ENCODE measurements at regions not wholly inside any gene's neighbourhood (a gene's known extent, or its start where the extent isn't known, plus 50 kb on each side); places are given as distances from the start of the nearest gene placed in this dataset.
"Not testable (repeated sequence)": the region's sequence is repeated elsewhere in the genome, so short reads cannot be mapped to it uniquely, and the experiment has no call there.

DNA sequence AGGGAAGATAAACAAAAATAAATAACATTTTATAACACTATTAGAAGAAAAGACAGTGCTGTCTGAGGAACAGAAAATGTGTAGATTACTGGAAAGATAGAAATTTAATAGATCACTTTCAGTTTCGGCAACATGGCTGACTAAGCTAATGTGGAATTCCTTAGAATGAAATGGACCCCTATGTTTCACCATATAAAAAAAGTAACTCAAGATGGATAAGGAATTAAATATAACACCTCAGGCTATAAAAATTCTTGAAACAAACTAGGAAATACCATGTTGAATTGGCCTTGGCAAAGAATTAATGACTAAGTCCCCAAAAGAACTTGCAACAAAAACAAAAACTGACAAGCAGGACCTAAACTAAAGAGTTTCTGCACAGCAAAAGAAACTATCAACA lies 558.3 kb downstream of the CHSY3 start:
- Mint-ChIP-seq H3K4me3 (no peak overlapping the region), H3K36me3 (ENCODE audit: low read depth) (no peaks in the 10 kb centered on the region), H3K27ac (no peak overlapping the region), H3K9me3 (no peaks in the 10 kb centered on the region), H3K4me1 (ENCODE audit: low read depth) (no peaks in the 10 kb centered on the region), H3K27me3 (ENCODE audit: low read depth) (no peaks in the 10 kb centered on the region)

DNA sequence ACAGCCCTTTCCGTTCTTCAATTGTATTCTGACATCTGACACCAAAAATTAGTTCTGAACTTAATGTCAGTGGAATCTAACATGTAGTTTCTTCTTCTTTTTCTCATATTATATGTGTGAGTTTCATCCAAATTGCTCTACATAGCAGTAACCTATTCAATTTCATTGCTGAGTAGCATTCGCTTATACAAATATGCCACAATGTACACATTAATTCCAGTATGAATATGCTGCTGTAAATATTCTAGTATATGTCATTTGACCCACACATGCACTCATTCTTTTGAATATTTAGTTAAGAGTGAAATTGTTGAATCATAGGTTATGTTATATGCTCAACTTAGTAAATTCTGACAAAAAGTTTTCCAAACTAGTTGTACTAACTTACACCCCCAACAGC lies 550.9 kb downstream of the CHSY3 start:
- no peaks in the 10 kb centered on the region for H3K36me3 Mint-ChIP-seq (ENCODE audit: low read depth)
- H3K4me1 Mint-ChIP-seq (ENCODE audit: low read depth): no peaks in the 10 kb centered on the region
- H3K27ac Mint-ChIP-seq: no peak overlapping the region
- peaks cover 10% of the 10 kb centered on the region for H3K9me3 Mint-ChIP-seq
- H3K4me3 Mint-ChIP-seq: no peak overlapping the region
- H3K27me3 Mint-ChIP-seq (ENCODE audit: low read depth): no peaks in the 10 kb centered on the region

DNA sequence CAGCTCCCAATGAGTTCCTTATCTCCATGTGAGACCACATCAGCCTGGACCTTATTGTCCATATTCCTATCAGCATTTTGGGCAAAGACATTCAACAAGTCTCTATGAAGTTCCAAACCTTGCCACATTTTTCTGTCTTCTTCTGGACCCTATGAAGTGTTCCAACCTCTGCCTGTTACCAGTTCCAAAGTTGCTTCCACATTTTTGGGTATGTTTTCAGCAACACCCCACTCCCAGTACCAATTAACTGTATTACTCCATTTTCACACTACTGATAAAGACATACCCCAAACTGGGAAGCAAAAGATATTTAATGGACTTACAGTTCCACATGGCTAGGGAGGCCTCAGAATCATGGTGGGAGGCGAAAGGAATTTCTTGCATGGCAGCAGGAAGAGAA lies 548.5 kb downstream of the CHSY3 start:
- Mint-ChIP-seq H3K27me3 (ENCODE audit: low read depth) (no peaks in the 10 kb centered on the region), H3K9me3 (peaks cover 10% of the 10 kb centered on the region), H3K27ac (no peak overlapping the region)

DNA sequence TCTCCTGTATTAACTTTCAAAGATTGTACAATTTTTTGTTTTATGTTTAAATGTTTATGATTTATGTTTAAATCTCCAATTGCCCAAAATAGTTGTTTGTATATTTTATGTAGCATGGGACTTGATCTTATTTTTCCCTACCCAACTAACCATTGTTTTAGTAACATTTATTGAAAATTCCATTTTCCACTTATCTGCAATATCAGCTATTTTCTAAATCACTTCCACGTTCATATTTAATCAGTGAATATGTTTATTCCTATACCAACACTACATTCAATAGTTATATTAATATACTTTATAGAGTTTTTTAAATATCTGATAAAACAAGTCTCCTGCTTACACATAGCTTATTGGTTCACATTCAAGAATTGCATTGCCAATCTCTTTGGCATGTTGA lies 532.2 kb downstream of the CHSY3 start:
- Mint-ChIP-seq H3K4me3 (no peak overlapping the region), H3K36me3 (ENCODE audit: low read depth) (no peaks in the 10 kb centered on the region), H3K9me3 (peaks cover 4% of the 10 kb centered on the region), H3K27me3 (ENCODE audit: low read depth) (no peaks in the 10 kb centered on the region), H3K4me1 (ENCODE audit: low read depth) (no peaks in the 10 kb centered on the region), H3K27ac (no peak overlapping the region)

More for the DNA sequence above, 548.5 kb downstream of the CHSY3 start:
- no peaks in the 10 kb centered on the region for H3K36me3 Mint-ChIP-seq (ENCODE audit: low read depth)
- H3K4me3 Mint-ChIP-seq: no peak overlapping the region
- no peaks in the 10 kb centered on the region for H3K4me1 Mint-ChIP-seq (ENCODE audit: low read depth)

DNA sequence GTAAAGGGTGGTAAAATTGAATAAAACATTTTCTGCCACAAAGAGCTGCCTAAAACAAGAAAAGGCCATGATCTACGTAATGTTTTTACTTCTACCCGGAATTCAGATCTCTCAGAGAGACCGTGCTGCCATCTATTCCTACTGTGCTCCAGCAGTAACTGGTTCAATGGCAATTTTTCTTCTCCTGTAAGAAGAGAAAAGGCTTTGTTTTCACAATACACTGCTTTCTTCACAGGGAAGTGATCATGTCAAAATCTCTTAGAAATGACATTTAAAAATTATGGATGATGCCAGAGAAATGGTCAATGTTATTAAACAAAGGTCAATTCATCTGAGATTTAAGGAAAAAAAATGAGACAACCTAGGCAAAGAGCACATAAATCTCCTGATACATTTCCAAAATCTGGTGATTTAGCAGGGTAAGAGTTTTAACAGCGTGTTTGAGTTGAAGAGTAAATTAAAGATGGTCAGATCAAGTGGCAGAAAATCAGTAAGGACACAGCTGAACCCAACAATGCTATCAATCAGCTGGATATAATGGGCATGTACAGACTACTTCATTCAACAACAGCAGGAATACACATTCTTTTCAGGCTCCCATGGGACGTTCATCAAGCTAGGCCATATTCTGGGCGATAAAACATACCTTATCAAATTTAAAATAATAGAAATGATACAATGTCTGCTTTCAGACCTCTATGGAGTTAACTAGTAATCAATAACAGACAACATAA lies 523.1 kb downstream of the CHSY3 start:
- H3K4me3 Mint-ChIP-seq: no peak overlapping the region
- H3K36me3 Mint-ChIP-seq (ENCODE audit: low read depth): no peaks in the 10 kb centered on the region
- H3K9me3 Mint-ChIP-seq: no peaks in the 10 kb centered on the region
- H3K4me1 Mint-ChIP-seq (ENCODE audit: low read depth): no peaks in the 10 kb centered on the region
- H3K27ac Mint-ChIP-seq: no peak overlapping the region
- no peaks in the 10 kb centered on the region for H3K27me3 Mint-ChIP-seq (ENCODE audit: low read depth)

DNA sequence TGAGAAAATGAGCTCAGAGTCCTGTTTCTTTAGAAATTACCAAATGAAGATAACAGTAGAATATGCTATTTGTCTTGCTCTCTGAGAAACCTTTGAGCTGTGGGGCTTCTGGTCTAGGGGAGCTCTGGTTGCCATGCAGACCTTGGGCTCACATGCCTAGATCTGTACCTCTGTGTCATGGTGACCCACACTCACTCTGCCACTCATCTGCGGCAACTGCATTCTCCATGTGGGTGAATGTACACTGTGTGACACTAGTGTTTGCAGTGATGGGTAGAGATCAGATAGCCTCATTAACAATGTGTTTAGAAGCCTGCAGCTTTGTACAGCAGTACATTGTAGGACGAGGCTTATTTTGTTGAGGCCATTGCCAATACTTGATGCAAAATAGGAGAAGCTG lies 521.2 kb downstream of the CHSY3 start:
- Mint-ChIP-seq H3K4me3 (no peak overlapping the region), H3K4me1 (ENCODE audit: low read depth) (no peaks in the 10 kb centered on the region), H3K36me3 (ENCODE audit: low read depth) (no peaks in the 10 kb centered on the region), H3K9me3 (no peaks in the 10 kb centered on the region), H3K27me3 (ENCODE audit: low read depth) (no peaks in the 10 kb centered on the region), H3K27ac (no peak overlapping the region)

DNA sequence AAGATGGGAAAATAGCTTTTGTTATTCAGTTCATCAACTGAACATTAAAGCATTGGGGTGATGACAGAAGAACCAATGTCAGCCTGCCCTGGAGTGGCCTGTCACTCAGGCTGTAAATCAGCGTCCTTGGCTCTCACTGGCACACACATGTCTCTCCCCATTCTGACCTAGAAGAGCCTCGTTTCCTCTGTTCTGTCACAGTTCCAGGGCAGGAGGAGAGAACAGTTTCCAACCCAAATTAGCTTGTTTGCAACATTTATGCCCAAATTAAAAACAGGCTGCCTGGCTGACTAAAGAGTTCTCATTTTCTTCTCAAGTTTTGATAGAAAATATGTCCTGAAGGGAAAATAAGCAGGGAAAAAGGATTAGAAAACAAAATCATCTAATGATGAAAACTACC lies 520.1 kb downstream of the CHSY3 start:
- Mint-ChIP-seq H3K4me1 (ENCODE audit: low read depth) (no peaks in the 10 kb centered on the region), H3K36me3 (ENCODE audit: low read depth) (no peaks in the 10 kb centered on the region), H3K27ac (no peak overlapping the region), H3K9me3 (no peaks in the 10 kb centered on the region), H3K4me3 (no peak overlapping the region), H3K27me3 (ENCODE audit: low read depth) (no peaks in the 10 kb centered on the region)

DNA sequence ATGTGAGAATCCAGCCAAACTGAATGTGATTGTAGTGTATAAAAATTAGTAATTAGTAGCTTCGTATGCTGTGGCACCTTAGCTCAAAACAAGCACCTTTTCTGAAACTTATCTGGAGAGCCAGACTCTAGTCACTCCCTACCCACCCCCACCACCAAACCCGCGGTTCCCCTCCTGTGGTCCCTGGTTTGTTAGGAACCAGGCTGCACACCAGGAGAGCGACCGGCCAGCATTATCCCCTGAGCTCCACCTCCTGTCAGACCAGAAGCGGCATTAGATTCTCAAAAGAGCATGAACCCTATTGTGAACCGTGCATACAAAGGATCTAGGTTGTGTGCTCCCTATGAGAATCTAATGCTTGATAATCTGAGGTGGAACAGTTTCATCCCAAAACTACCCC lies 498.6 kb downstream of the CHSY3 start:
- H3K4me1 Mint-ChIP-seq (ENCODE audit: low read depth): no peaks in the 10 kb centered on the region
- H3K27ac Mint-ChIP-seq: no peak overlapping the region
- no peaks in the 10 kb centered on the region for H3K9me3 Mint-ChIP-seq
- no peaks in the 10 kb centered on the region for H3K27me3 Mint-ChIP-seq (ENCODE audit: low read depth)
- H3K4me3 Mint-ChIP-seq: no peak overlapping the region
- no peaks in the 10 kb centered on the region for H3K36me3 Mint-ChIP-seq (ENCODE audit: low read depth)

DNA sequence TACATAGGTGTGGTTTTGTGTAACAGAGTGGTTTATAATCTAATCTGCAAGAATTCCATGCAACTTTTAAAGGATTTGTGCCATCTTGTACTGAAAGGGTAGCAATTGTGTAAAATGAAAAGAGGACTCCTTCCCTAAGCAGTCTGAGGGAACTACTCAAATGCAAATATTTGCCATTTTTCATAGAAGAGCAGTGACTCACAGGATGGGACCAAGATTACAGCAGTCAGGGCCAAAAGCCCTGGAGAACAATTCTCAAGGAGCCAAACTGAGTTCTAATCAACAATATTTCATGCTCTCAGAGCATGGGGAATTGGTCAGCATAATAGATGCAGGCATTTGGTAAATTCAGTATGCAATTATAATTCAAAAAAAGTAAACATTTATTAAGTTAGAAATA lies 495.8 kb downstream of the CHSY3 start:
- Mint-ChIP-seq H3K27ac (no peak overlapping the region), H3K36me3 (ENCODE audit: low read depth) (no peaks in the 10 kb centered on the region), H3K9me3 (no peaks in the 10 kb centered on the region), H3K27me3 (ENCODE audit: low read depth) (no peaks in the 10 kb centered on the region), H3K4me1 (ENCODE audit: low read depth) (no peaks in the 10 kb centered on the region), H3K4me3 (no peak overlapping the region)

DNA sequence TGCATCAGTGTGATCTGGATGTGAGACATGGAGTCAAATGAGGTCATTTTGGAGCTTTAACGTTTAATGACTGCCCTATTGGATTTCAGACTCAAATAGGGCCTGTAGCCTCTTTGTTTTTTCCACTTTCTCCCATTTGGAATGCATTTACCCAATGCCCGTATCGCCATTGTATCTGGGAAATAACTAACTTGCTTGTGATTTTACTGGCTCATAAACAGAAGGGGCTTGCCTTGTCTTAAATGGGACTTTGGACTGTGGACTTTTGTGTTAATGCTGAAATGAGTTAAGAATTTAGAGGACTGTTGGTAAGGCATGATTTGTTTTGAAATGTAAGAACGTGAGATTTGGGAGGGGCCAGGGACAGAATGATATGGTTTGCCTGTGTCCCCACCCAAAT lies 494.6 kb downstream of the CHSY3 start:
- Mint-ChIP-seq H3K27me3 (ENCODE audit: low read depth) (no peaks in the 10 kb centered on the region), H3K4me1 (ENCODE audit: low read depth) (no peaks in the 10 kb centered on the region), H3K27ac (no peak overlapping the region), H3K4me3 (no peak overlapping the region), H3K36me3 (ENCODE audit: low read depth) (no peaks in the 10 kb centered on the region), H3K9me3 (no peaks in the 10 kb centered on the region)

DNA sequence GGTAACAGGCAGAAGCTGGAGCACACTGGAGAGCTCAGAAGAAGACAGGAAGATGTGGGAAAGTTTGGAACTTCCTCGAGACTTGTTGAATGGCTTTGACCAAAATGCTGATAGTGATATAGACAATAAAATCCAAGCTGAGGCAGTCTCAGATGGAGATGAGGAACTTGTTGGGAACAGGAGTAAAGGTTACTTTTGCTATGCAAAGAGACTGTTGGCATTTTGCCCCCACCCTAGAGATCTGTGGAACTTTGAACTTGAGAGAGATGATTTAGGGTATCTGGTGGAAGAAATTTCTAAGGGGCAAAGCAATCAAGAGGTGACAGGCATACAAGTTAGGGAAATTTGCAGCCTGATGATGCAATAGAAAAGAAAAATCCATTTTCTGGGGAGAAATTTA lies 493.5 kb downstream of the CHSY3 start:
- H3K9me3 Mint-ChIP-seq; H3K4me3 Mint-ChIP-seq; H3K4me1 Mint-ChIP-seq (ENCODE audit: low read depth); H3K27ac Mint-ChIP-seq; H3K36me3 Mint-ChIP-seq (ENCODE audit: low read depth); H3K27me3 Mint-ChIP-seq (ENCODE audit: low read depth): not testable (repeated sequence)

DNA sequence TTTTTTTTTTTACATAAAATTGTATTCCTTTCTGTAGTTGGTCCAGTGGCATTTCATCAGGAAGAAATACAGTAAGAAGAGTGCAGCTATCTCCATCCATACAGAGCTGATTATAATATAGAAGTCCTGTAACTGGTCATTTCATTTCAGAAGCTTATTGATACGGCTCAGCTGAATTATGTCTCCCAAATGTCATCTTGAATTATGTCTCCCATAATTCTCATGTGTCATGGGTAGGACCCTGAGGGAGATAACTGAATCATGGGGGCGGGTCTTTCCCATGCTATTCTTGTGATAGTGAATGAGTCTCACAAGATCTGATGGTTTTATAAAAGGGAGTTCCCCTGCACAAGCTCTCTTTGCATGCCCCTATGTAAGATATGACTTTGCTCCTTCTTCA lies 492.9 kb downstream of the CHSY3 start:
- no peaks in the 10 kb centered on the region for H3K9me3 Mint-ChIP-seq
- no peaks in the 10 kb centered on the region for H3K27me3 Mint-ChIP-seq (ENCODE audit: low read depth)

DNA sequence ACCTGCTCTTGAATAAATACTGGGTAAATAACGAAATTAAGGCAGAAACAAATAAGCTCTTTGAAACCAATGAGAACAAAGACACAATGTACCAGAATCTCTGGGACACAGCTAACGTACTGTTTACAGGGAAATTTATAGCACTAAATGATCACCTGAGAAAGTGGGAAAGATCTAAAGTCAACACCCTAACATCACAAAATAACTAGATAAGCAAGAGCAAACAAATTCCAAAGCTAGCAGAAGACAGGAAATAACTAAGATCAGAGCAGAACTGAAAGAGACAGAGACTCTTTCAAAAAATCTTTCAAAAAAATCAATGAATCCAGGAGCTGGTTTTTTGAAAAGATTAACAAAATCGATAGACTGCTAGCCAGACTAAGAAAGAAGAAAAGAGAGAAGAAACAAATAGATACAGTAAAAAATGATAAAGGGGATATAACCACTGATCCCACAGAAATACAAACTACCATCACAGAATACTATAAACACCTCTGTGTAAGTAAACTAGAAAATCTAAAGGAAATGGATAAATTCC lies 487.5 kb downstream of the CHSY3 start:
- not testable (repeated sequence) for H3K27me3 Mint-ChIP-seq (ENCODE audit: low read depth); H3K9me3 Mint-ChIP-seq; H3K4me1 Mint-ChIP-seq (ENCODE audit: low read depth); H3K4me3 Mint-ChIP-seq; H3K27ac Mint-ChIP-seq; H3K36me3 Mint-ChIP-seq (ENCODE audit: low read depth)

More for the DNA sequence above, 492.9 kb downstream of the CHSY3 start:
- Mint-ChIP-seq H3K4me1 (ENCODE audit: low read depth) (no peaks in the 10 kb centered on the region), H3K36me3 (ENCODE audit: low read depth) (no peaks in the 10 kb centered on the region), H3K27ac (no peak overlapping the region), H3K4me3 (no peak overlapping the region)

DNA sequence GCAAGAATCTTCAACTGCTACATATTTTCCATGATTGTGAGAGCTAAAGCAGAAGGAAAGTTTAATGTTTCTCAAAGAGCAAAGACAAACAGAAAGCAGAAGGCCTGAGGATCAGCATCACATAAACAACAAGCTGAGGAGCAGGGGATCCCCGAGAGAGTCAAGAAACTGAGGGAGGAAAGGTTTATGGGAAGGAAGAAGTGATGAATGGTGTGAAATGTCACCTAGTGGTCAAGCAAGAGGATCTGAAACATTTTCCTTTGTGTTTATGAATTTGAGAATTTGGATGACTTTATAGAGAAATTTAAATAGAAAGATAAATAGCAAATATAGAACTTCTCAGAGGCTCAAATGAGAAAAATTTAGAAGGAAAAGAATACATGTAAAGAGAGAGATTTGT lies 481.9 kb downstream of the CHSY3 start:
- no peaks in the 10 kb centered on the region for H3K36me3 Mint-ChIP-seq (ENCODE audit: low read depth)
- no peak overlapping the region for H3K27ac Mint-ChIP-seq
- H3K4me3 Mint-ChIP-seq: no peak overlapping the region
- H3K27me3 Mint-ChIP-seq (ENCODE audit: low read depth): no peaks in the 10 kb centered on the region
- no peaks in the 10 kb centered on the region for H3K4me1 Mint-ChIP-seq (ENCODE audit: low read depth)
- no peaks in the 10 kb centered on the region for H3K9me3 Mint-ChIP-seq

DNA sequence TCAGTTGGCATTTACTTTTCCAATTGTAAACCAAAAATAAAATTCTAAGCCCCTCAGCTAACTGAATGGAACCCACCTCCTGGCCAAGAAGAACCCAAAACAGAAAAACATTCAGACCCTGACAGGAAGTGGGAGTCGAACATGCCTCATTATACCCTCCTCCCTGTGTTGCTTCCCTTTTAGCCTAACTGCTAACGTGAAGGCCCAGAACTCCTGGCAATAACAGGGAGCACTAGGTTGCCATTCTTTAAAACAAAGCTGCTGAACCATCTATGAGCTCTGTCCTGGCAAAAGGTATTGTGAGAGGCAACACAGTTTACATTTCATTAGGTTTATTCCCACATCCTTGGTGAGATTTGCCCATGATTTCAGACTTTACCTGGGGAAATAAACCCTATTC lies 481.4 kb downstream of the CHSY3 start:
- no peaks in the 10 kb centered on the region for H3K9me3 Mint-ChIP-seq
- no peak overlapping the region for H3K4me3 Mint-ChIP-seq
- no peaks in the 10 kb centered on the region for H3K4me1 Mint-ChIP-seq (ENCODE audit: low read depth)
- no peaks in the 10 kb centered on the region for H3K27me3 Mint-ChIP-seq (ENCODE audit: low read depth)
- H3K27ac Mint-ChIP-seq: no peak overlapping the region
- no peaks in the 10 kb centered on the region for H3K36me3 Mint-ChIP-seq (ENCODE audit: low read depth)

DNA sequence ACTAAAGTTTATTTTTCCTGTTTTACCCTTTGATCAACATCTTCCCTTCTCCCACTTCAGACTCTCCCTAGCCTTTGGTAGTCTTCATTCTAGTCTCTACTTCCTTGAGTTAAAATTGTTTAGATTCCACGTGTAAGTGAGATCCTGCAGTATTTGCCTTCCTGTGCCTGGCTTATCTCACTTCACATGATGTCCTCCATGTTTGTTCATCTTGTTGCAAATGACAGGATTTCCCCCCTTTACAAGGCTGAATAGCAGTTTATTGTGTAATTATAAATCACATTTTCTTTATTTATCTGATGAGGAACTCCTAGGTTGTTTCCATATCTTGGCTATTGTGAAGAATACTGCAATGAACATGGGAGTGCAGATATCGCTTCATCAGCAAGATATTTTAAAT lies 461.7 kb downstream of the CHSY3 start:
- Mint-ChIP-seq H3K27me3 (ENCODE audit: low read depth) (no peaks in the 10 kb centered on the region), H3K36me3 (ENCODE audit: low read depth) (no peaks in the 10 kb centered on the region)

More for the DNA sequence above, 461.7 kb downstream of the CHSY3 start:
- Mint-ChIP-seq H3K27ac (no peak overlapping the region), H3K4me1 (ENCODE audit: low read depth) (no peaks in the 10 kb centered on the region), H3K9me3 (no peaks in the 10 kb centered on the region), H3K4me3 (no peak overlapping the region)

All from T-helper 1 cell treated with Interleukin-12 subunit alpha and Interleukin-12 subunit beta and Interleukin-4 antibody, amounts not matched to agents 30 μg/mL and 1 μg/mL, for 36 hours (primary cell).